OCI-LY7 (cell line): ENCODE measurements at regions not wholly inside any gene's neighbourhood (a gene's known extent, or its start where the extent isn't known, plus 50 kb on each side); places are given as distances from the start of the nearest gene placed in this dataset.
"Not testable (repeated sequence)": the region's sequence is repeated elsewhere in the genome, so short reads cannot be mapped to it uniquely, and the experiment has no call there.

ENCODE experiments used
- EZH2phosphoT487 ChIP-seq: fragments of 200-600 bp; sonication (generic); IDR thresholded peaks from 2 replicates; pipeline ENCODE4 v1.6.1; 2018; ENCODE audit warnings: low read depth, borderline replicate concordance, mild to moderate bottlenecking, mixed run types, antibody characterized with exemption, low read length, moderate library complexity, mixed read lengths
- TF ChIP-seq, protein P1 (sequence below): fragments of 200-600 bp; sonication (generic); conservative IDR thresholded peaks from 2 replicates; pipeline ENCODE4 v1.5.1; 2014; ENCODE audit warnings: mild to moderate bottlenecking, antibody characterized with exemption, low read length, moderate library complexity, mixed read lengths

DNA sequence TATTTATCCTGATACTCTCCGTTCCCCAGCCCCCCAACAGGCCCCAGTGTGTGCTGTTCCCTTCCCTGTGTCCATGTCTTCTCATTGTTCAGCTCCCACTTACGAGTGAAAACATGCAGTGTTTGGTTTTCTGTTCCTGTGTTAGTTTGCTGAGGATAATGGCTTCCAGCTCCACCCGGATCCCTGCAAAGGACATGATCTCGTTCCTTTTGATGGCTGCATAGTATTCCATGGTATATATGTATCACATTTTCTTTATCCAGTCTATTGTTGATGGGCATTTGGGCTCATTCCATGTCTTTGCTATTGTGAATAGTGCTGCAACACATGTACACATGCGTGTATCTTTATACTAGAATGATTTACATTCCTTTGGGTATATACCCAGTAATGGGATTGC lies 403.9 kb upstream of the PRKCQ start:
- TF ChIP-seq, protein P1, sequence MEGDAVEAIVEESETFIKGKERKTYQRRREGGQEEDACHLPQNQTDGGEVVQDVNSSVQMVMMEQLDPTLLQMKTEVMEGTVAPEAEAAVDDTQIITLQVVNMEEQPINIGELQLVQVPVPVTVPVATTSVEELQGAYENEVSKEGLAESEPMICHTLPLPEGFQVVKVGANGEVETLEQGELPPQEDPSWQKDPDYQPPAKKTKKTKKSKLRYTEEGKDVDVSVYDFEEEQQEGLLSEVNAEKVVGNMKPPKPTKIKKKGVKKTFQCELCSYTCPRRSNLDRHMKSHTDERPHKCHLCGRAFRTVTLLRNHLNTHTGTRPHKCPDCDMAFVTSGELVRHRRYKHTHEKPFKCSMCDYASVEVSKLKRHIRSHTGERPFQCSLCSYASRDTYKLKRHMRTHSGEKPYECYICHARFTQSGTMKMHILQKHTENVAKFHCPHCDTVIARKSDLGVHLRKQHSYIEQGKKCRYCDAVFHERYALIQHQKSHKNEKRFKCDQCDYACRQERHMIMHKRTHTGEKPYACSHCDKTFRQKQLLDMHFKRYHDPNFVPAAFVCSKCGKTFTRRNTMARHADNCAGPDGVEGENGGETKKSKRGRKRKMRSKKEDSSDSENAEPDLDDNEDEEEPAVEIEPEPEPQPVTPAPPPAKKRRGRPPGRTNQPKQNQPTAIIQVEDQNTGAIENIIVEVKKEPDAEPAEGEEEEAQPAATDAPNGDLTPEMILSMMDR, result not testable (repeated sequence)
- not testable (repeated sequence) for TF ChIP-seq EZH2phosphoT487
